CD4-positive, alpha-beta T cell (primary cell): ENCODE measurements at regions not wholly inside any gene's neighbourhood (a gene's known extent, or its start where the extent isn't known, plus 50 kb on each side); places are given as distances from the start of the nearest gene placed in this dataset.

ENCODE experiments used
- ATAC-seq: fragments of 200-7000 bp; cut with Tn5 transposase; one replicate; pipeline ENCODE4 v1.10.0; 2022; ENCODE audit warnings: mild to moderate bottlenecking; ENCODE audit not compliant: poor library complexity
- CTCF ChIA-PET: fragments of 350-600 bp; sonication (Branson Sonifier 250); formaldehyde crosslinking; loops from one replicate; lab custom pipeline; 2021; ENCODE audit warnings: antibody characterized with exemption, inconsistent platforms; lab: Charles Lee
- POLR2A ChIA-PET: fragments of 350-600 bp; sonication (Branson Sonifier 250); formaldehyde crosslinking; loops from one replicate; lab custom pipeline; 2021; ENCODE audit warnings: antibody characterized with exemption, inconsistent platforms; lab: Charles Lee
- DNase-seq, 14 experiments: peaks; one replicate each; pipeline ENCODE4 v3.0.0-alpha.2; 2013 to 2020; ENCODE audit warnings: mixed read lengths in 2 of 14
- H3K27ac ChIP-seq, 2 donors: one replicate each; pipeline versions ENCODE4 v1.5.1 to v1.7.0; 2013; ENCODE audit warnings: low read length in 2 of 2, low read depth in 1 of 2, mild to moderate bottlenecking in 1 of 2
- H3K27me3 ChIP-seq, 2 experiments: 1 replicate in 1 of 2; 2 replicates in 1 of 2; pipeline versions ENCODE4 v1.6.1 to v1.7.0; 2013; ENCODE audit warnings: low read length in 2 of 2, control low read depth in 1 of 2, mild to moderate bottlenecking in 1 of 2, moderate library complexity in 1 of 2; ENCODE audit not compliant: insufficient read depth in 2 of 2, control insufficient read depth in 1 of 2
- H3K36me3 ChIP-seq: one replicate; pipeline ENCODE4 v1.6.1; 2013; ENCODE audit warnings: low read length, control low read depth; ENCODE audit not compliant: insufficient read depth
- H3K4me1 ChIP-seq: one replicate; pipeline ENCODE4 v1.6.1; 2013; ENCODE audit warnings: low read length, control low read depth; ENCODE audit not compliant: insufficient read depth
- H3K4me3 ChIP-seq: one replicate; pipeline ENCODE4 v1.5.1; 2013; ENCODE audit warnings: mild to moderate bottlenecking, low read length, moderate library complexity
- H3K9me3 ChIP-seq, 2 experiments: 1 replicate in 1 of 2; 2 replicates in 1 of 2; pipeline versions ENCODE4 v1.6.1 to v1.7.0; 2013; ENCODE audit warnings: low read length in 2 of 2, mild to moderate bottlenecking in 2 of 2, control low read depth in 1 of 2, moderate library complexity in 1 of 2; ENCODE audit not compliant: control insufficient read depth in 1 of 2, insufficient read depth in 1 of 2
- H3K27ac Mint-ChIP-seq: one replicate; pipeline ENCODE4 v1.8.0; 2020; ENCODE audit warnings: mixed read lengths
- H3K27me3 Mint-ChIP-seq: one replicate; pipeline ENCODE4 v1.8.0; 2021; ENCODE audit warnings: mixed read lengths
- H3K36me3 Mint-ChIP-seq: one replicate; pipeline ENCODE4 v1.8.0; 2021; ENCODE audit warnings: low read depth, mixed read lengths
- H3K4me1 Mint-ChIP-seq: one replicate; pipeline ENCODE4 v1.8.0; 2021; ENCODE audit warnings: low read depth, mixed read lengths
- H3K4me3 Mint-ChIP-seq: one replicate; pipeline ENCODE4 v1.8.0; 2020; ENCODE audit warnings: mild to moderate bottlenecking, mixed read lengths
- H3K9me3 Mint-ChIP-seq: one replicate; pipeline ENCODE4 v1.8.0; 2020; ENCODE audit warnings: mixed read lengths
- CTCF ChIP-seq: fragments of 200-600 bp; IDR thresholded peaks from one replicate; pipeline ENCODE4 v1.8.0; 2022; ENCODE audit warnings: antibody characterized with exemption, mild to moderate bottlenecking
- intact Hi-C, 2 experiments: fragments of 100-400 bp; cut with DNase I in 1 of 2; cut with micrococcal nuclease in 1 of 2; formaldehyde crosslinking; loops; one replicate each; pipeline versions ENCODE4 v1.15.1 to v1.9.0; 2023 to 2025; cut with DNase I, micrococcal nuclease

DNA sequence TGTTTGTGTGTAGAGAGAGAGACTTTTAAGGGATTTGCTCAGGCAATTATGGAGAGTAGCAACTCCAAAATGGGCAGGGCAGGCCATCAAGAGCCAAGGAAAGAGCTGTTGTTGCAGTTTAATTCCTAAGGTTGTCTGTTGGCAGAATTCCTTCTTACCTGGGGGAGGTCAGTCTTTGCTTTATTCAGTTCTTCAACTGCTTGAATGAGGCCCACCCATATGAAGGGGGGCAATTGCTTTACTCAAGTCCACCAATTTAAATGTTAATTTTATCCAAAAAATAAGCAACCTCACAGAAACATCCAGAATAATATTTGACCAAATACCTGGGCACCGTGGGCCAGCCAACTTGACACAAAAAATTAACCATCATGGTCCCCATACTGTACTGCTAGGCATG lies 137.7 kb upstream of the KLHL25 start:
- CTCF ChIA-PET, result no interaction called here
- H3K4me3 ChIP-seq, result no peak overlapping the region
- DNase-seq, result no peak
- TF ChIP-seq CTCF, result no peak
- Mint-ChIP-seq H3K4me3 (no peak overlapping the region), H3K27me3 (peaks cover 7% of the 10 kb centered on the region), H3K4me1 (peaks cover 21% of the 10 kb centered on the region), H3K9me3 (no peaks in the 10 kb centered on the region), H3K27ac (no peak overlapping the region), H3K36me3 (no peaks in the 10 kb centered on the region)
- intact Hi-C loops, result no loop called here
- no peaks in the 10 kb centered on the region for H3K9me3 ChIP-seq
- H3K36me3 ChIP-seq, result no peaks in the 10 kb centered on the region
- no peak overlapping the region for H3K27ac ChIP-seq
- POLR2A ChIA-PET, result no interaction called here
- no peak for ATAC-seq
- H3K4me1 ChIP-seq, result peaks cover 34% of the 10 kb centered on the region
- no peaks in the 10 kb centered on the region for H3K27me3 ChIP-seq

DNA sequence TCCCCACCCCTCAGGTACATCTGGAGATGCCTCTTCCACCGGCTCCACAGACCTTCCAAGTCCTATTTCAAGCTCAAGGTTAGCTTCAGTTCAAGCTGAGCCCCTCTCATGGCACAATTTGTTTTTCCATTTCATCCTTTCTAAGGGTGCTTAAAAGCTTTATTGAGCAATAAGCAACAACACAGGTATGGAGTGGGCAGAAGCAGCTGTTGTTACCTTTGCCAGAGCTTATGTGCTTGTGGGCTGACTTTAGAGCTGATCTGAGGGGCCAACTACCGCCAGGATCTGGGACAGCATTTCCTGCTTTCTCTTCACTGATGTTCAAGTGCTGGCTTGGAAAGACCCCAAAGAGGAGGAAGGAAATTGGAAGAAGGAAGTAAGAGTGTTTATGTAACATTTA lies 140.0 kb upstream of the KLHL25 start:
- ChIA-PET CTCF (no interaction called here), POLR2A (no interaction called here)
- H3K36me3 Mint-ChIP-seq, result no peaks in the 10 kb centered on the region
- no peaks in the 10 kb centered on the region for H3K9me3 Mint-ChIP-seq
- Histone ChIP-seq H3K4me3 (no peak overlapping the region), H3K36me3 (no peaks in the 10 kb centered on the region), H3K27me3 (peaks cover 0 to 2% of the 10 kb centered on the region in 2 experiments), H3K9me3 (no peaks in the 10 kb centered on the region), H3K27ac (no peak overlapping the region), H3K4me1 (peaks cover 14% of the 10 kb centered on the region)
- H3K4me3 Mint-ChIP-seq, result no peak overlapping the region
- intact Hi-C loops, result no loop called here
- DNase-seq (no peak), ATAC-seq (no peak)
- no peak for TF ChIP-seq CTCF
- no peaks in the 10 kb centered on the region for H3K4me1 Mint-ChIP-seq
- H3K27ac Mint-ChIP-seq, result no peak overlapping the region
- peaks cover 7% of the 10 kb centered on the region for H3K27me3 Mint-ChIP-seq

DNA sequence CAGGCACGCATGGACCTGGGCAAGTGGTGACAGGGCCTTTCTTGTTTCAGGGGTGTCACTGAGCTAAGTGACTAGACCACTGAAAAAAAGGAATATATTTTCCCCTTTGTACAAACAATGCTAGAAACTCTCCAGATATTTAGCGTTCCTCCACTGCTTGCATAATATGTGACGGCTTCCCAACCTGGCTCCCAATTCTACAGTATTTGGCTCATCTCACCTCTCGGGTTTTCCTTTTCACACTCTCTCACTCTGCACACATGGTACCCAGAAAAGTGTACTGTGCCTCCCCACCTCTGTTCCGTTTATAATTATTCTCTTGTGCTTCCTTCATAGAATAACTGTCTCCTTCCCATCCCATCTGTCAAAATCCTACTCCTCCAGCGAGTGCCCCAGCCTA lies 140.5 kb upstream of the KLHL25 start:
- Histone ChIP-seq H3K4me1 (peaks cover 14% of the 10 kb centered on the region), H3K27ac (no peak overlapping the region), H3K9me3 (no peaks in the 10 kb centered on the region), H3K36me3 (no peaks in the 10 kb centered on the region), H3K27me3 (peaks cover 0 to 5% of the 10 kb centered on the region in 2 experiments), H3K4me3 (no peak overlapping the region)
- H3K27me3 Mint-ChIP-seq, result peaks cover 7% of the 10 kb centered on the region
- H3K9me3 Mint-ChIP-seq, result no peaks in the 10 kb centered on the region
- H3K36me3 Mint-ChIP-seq, result no peaks in the 10 kb centered on the region
- ChIA-PET CTCF (no interaction called here), POLR2A (no interaction called here)
- no peak for ATAC-seq
- H3K4me3 Mint-ChIP-seq, result no peak overlapping the region
- TF ChIP-seq CTCF, result no peak
- intact Hi-C loops, result no loop called here
- H3K27ac Mint-ChIP-seq, result no peak overlapping the region
- H3K4me1 Mint-ChIP-seq, result no peaks in the 10 kb centered on the region
- no peak for DNase-seq
